ENCODE measurements at regions not wholly inside any gene's neighbourhood (a gene's known extent, or its start where the extent isn't known, plus 50 kb on each side); places are given as distances from the start of the nearest gene placed in this dataset.

GRCh38 chr4:97504713-97505112 lies 638.6 kb downstream of the STPG2 start:
- TF ChIP-seq POLR2AphosphoS5 (IDR thresholded peaks at IDR 0.05; ENCODE audit: low read depth) (no peak), CTCF (IDR thresholded peaks at IDR 0.05; ENCODE audit: insufficient read depth, low read length) (no peak), SPI1 (IDR thresholded peaks at IDR 0.05; ENCODE audit: borderline replicate concordance, low read depth) (no peak)

Measured in HL-60 (cell line).